ENCODE measurements at regions not wholly inside any gene's neighbourhood (a gene's known extent, or its start where the extent isn't known, plus 50 kb on each side); places are given as distances from the start of the nearest gene placed in this dataset.

DNA sequence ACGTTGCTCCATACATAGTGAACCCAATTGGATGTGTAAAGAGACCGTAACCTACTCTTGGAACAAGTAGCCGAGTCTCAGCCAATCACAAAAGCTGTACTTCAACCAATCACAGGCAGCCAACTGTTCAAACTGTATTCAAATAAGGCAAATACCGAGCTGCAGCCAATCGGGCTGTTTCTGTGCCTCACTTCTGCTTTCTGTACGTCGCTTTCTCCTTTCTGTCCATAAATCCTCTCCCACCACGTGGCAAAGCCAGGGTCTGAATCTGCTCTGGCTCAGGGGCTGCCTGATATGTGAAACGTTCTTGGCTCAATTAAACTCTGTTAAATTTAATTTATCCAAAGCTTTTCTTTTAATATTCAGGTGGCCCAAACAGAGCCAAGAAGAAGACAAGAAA is 210.3 kb downstream of the URB2 start:
- TF ChIP-seq, protein P1, sequence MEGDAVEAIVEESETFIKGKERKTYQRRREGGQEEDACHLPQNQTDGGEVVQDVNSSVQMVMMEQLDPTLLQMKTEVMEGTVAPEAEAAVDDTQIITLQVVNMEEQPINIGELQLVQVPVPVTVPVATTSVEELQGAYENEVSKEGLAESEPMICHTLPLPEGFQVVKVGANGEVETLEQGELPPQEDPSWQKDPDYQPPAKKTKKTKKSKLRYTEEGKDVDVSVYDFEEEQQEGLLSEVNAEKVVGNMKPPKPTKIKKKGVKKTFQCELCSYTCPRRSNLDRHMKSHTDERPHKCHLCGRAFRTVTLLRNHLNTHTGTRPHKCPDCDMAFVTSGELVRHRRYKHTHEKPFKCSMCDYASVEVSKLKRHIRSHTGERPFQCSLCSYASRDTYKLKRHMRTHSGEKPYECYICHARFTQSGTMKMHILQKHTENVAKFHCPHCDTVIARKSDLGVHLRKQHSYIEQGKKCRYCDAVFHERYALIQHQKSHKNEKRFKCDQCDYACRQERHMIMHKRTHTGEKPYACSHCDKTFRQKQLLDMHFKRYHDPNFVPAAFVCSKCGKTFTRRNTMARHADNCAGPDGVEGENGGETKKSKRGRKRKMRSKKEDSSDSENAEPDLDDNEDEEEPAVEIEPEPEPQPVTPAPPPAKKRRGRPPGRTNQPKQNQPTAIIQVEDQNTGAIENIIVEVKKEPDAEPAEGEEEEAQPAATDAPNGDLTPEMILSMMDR (IDR thresholded peaks at IDR 0.05): no peak
- no peak for TF ChIP-seq MAFK (IDR thresholded peaks at IDR 0.05; ENCODE audit: partially characterized antibody)
